GM23338 (cell line): ENCODE measurements at regions not wholly inside any gene's neighbourhood (a gene's known extent, or its start where the extent isn't known, plus 50 kb on each side); places are given as distances from the start of the nearest gene placed in this dataset.

Source experiments
- ATAC-seq: fragments of 200-7000 bp; cut with Tn5 transposase; 3 replicates; pipeline ENCODE4 v1.9.1; 2020
- DNase-seq: peaks from one replicate; pipeline ENCODE4 v3.0.0-alpha.2; 2015; ENCODE audit warnings: low spot score
- H2AFZ ChIP-seq: fragments of 200-600 bp; sonication (generic); 2 replicates; pipeline ENCODE4 v1.8.0; 2016; ENCODE audit warnings: antibody characterized with exemption, mild to moderate bottlenecking, moderate library complexity
- H3F3A ChIP-seq: fragments of 200-600 bp; sonication (generic); replicated peaks from 2 replicates; pipeline ENCODE4 v1.8.0; 2017; ENCODE audit warnings: antibody characterized with exemption, mixed run types, low read depth
- H3K27ac ChIP-seq: fragments of 200-600 bp; sonication (generic); 2 replicates; pipeline ENCODE4 v1.6.1; 2016; ENCODE audit warnings: low read depth
- H3K27me3 ChIP-seq: fragments of 200-600 bp; sonication (generic); 2 replicates; pipeline ENCODE4 v1.8.0; 2016; ENCODE audit warnings: mild to moderate bottlenecking, mixed run types, moderate library complexity; ENCODE audit not compliant: insufficient read depth
- H3K36me3 ChIP-seq: fragments of 200-600 bp; sonication (generic); 2 replicates; pipeline ENCODE4 v1.8.0; 2016; ENCODE audit warnings: mild to moderate bottlenecking; ENCODE audit not compliant: insufficient read depth
- H3K4me1 ChIP-seq: fragments of 200-600 bp; sonication (generic); 2 replicates; pipeline ENCODE4 v1.8.0; 2016; ENCODE audit warnings: mild to moderate bottlenecking, moderate library complexity; ENCODE audit not compliant: insufficient read depth
- H3K4me2 ChIP-seq: fragments of 200-600 bp; sonication (generic); 2 replicates; pipeline ENCODE4 v1.7.1; 2017; ENCODE audit warnings: mixed run types
- H3K4me3 ChIP-seq: fragments of 200-600 bp; sonication (generic); 2 replicates; pipeline ENCODE4 v1.6.1; 2016; ENCODE audit warnings: mixed run types
- H3K79me2 ChIP-seq: fragments of 200-600 bp; sonication (generic); replicated peaks from 2 replicates; pipeline ENCODE4 v1.8.0; 2017; ENCODE audit warnings: mild to moderate bottlenecking; ENCODE audit not compliant: insufficient read depth
- H3K9me2 ChIP-seq: fragments of 200-600 bp; sonication (generic); 2 replicates; pipeline ENCODE4 v1.8.0; 2017; ENCODE audit not compliant: insufficient read depth
- H4K20me1 ChIP-seq: fragments of 200-600 bp; sonication (generic); replicated peaks from 2 replicates; pipeline ENCODE4 v1.8.0; 2017; ENCODE audit warnings: mild to moderate bottlenecking; ENCODE audit not compliant: insufficient read depth
- H3K27ac Mint-ChIP-seq: 2 replicates; pipeline ENCODE4 v1.8.0; 2020; ENCODE audit warnings: inconsistent platforms, mild to moderate bottlenecking, moderate library complexity, mixed read lengths
- H3K27me3 Mint-ChIP-seq: 3 replicates; pipeline ENCODE4 v1.8.0; 2022; ENCODE audit warnings: low read depth, mild to moderate bottlenecking, moderate library complexity, mixed read lengths, inconsistent platforms; ENCODE audit not compliant: insufficient read depth, poor library complexity
- H3K36me3 Mint-ChIP-seq: 3 replicates; pipeline ENCODE4 v1.8.0; 2021; ENCODE audit warnings: low read depth, mild to moderate bottlenecking, inconsistent platforms, moderate library complexity, mixed read lengths
- H3K4me1 Mint-ChIP-seq: 3 replicates; pipeline ENCODE4 v1.8.0; 2020; ENCODE audit warnings: mild to moderate bottlenecking, inconsistent platforms, mixed read lengths
- H3K4me3 Mint-ChIP-seq: 3 replicates; pipeline ENCODE4 v1.8.0; 2021; ENCODE audit warnings: moderate library complexity, mild to moderate bottlenecking, inconsistent platforms, mixed read lengths
- H3K9me3 Mint-ChIP-seq: 3 replicates; pipeline ENCODE4 v1.8.0; 2020; ENCODE audit warnings: moderate library complexity, mild to moderate bottlenecking, inconsistent platforms, mixed read lengths
- CREB1 ChIP-seq: fragments of 250-450 bp; sonication (Bioruptor Pico); IDR thresholded peaks from 2 replicates; pipeline ENCODE4 v1.5.0; 2020; ENCODE audit warnings: low read depth, mild to moderate bottlenecking, moderate library complexity
- EZH2 ChIP-seq: fragments of 200-600 bp; sonication (generic); IDR thresholded peaks from one replicate; pipeline ENCODE4 v1.8.0; 2017; ENCODE audit warnings: antibody characterized with exemption, mild to moderate bottlenecking, low read depth; ENCODE audit not compliant: unreplicated experiment
- EZH2phosphoT487 ChIP-seq: fragments of 200-600 bp; sonication (generic); IDR thresholded peaks from one replicate; pipeline ENCODE4 v1.8.1; 2018; ENCODE audit warnings: antibody characterized with exemption; ENCODE audit not compliant: unreplicated experiment
- JUNB ChIP-seq: IDR thresholded peaks from one replicate; pipeline ENCODE4 v1.6.1; 2016; ENCODE audit warnings: antibody characterized with exemption; ENCODE audit not compliant: unreplicated experiment
- NANOG ChIP-seq: IDR thresholded peaks from 2 replicates; pipeline ENCODE4 v1.6.1; 2016; ENCODE audit warnings: antibody characterized with exemption, borderline replicate concordance
- POLR2AphosphoS5 ChIP-seq: IDR thresholded peaks from 2 replicates; pipeline ENCODE4 v1.6.1; 2016; ENCODE audit warnings: antibody characterized with exemption, low read depth
- ZNF114 ChIP-seq: fragments of 250-450 bp; sonication (Bioruptor Pico); IDR thresholded peaks from 2 replicates; pipeline ENCODE4 v1.5.0; 2020; ENCODE audit warnings: mild to moderate bottlenecking, moderate library complexity
- ZNF331 ChIP-seq: fragments of 250-450 bp; sonication (Bioruptor Pico); IDR thresholded peaks from 2 replicates; pipeline ENCODE4 v1.5.0; 2020; ENCODE audit warnings: low read depth, mild to moderate bottlenecking, moderate library complexity
- TF ChIP-seq, protein P1 (sequence below): IDR thresholded peaks from one replicate; pipeline ENCODE4 v1.6.1; 2018; ENCODE audit warnings: antibody characterized with exemption; ENCODE audit not compliant: unreplicated experiment
- TF ChIP-seq, protein P2 (sequence below): IDR thresholded peaks from 2 replicates; pipeline ENCODE4 v1.6.1; 2016; ENCODE audit warnings: antibody characterized with exemption
- TF ChIP-seq, protein P3 (sequence below), 2 experiments: fragments of 200-600 bp in 1 of 2; sonication (generic) in 1 of 2; conservative IDR thresholded peaks; 2 replicates each; pipeline versions ENCODE4 v1.5.1 to v1.6.1; 2016 to 2017; ENCODE audit warnings: antibody characterized with exemption in 2 of 2, low read depth in 2 of 2, mild to moderate bottlenecking in 2 of 2, moderate library complexity in 1 of 2

DNA sequence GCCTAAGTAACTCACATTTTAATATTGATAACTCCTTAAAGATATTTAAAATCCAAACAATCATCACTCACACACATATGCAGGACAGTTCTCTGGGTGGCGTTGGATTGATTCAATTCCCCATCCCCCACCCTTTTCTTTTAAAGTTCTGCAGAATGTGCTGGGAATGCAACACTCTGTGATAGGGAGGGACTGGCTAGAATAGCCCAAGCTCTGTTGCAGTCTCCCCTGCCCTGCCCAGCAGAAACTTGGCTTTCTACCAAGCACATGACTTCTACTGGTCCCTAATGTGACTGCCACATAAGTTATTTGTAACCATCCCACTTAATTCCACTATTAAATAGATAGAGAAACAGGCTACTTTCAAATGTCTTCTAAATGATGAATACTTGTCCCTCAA, 55.2 kb downstream of the TWIST1 start:
- H3K36me3 Mint-ChIP-seq, result no peaks in the 10 kb centered on the region

DNA sequence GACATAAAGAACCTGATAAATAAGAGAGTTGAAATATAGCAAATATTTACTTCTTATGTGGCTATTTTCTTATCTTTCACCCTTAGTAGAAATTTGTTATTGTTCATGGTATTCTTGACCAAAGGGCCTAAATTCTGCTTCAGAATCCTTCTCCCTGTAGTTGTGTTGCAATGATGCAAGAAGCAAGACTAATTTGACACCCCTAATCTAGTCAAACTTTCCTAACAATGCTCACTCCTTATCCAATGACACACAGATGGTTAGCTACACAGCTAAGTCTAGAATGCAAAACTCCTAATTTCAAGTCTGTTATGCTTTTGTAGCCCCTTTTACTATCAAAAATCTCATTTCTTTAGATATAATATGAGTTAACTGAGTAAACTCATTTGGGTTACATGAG, 56.1 kb downstream of the TWIST1 start:
- Mint-ChIP-seq H3K4me1 (peaks cover 4% of the 10 kb centered on the region), H3K36me3 (no peaks in the 10 kb centered on the region), H3K4me3 (no peak overlapping the region), H3K27me3 (no peaks in the 10 kb centered on the region), H3K9me3 (no peaks in the 10 kb centered on the region), H3K27ac (no peak overlapping the region)
- no peaks in the 10 kb centered on the region for H3F3A ChIP-seq
- no peaks in the 10 kb centered on the region for H3K27me3 ChIP-seq
- no peaks in the 10 kb centered on the region for H3K36me3 ChIP-seq
- no peak for DNase-seq
- H3K4me1 ChIP-seq, result no peaks in the 10 kb centered on the region
- H3K9me2 ChIP-seq, result no peaks in the 10 kb centered on the region
- H3K4me2 ChIP-seq, result no peak overlapping the region
- ATAC-seq, result no peak
- H4K20me1 ChIP-seq, result no peaks in the 10 kb centered on the region
- H2AFZ ChIP-seq, result no peak overlapping the region
- no peak overlapping the region for H3K27ac ChIP-seq
- no peak overlapping the region for H3K4me3 ChIP-seq
- H3K79me2 ChIP-seq, result no peaks in the 10 kb centered on the region
- TF ChIP-seq, protein P1, sequence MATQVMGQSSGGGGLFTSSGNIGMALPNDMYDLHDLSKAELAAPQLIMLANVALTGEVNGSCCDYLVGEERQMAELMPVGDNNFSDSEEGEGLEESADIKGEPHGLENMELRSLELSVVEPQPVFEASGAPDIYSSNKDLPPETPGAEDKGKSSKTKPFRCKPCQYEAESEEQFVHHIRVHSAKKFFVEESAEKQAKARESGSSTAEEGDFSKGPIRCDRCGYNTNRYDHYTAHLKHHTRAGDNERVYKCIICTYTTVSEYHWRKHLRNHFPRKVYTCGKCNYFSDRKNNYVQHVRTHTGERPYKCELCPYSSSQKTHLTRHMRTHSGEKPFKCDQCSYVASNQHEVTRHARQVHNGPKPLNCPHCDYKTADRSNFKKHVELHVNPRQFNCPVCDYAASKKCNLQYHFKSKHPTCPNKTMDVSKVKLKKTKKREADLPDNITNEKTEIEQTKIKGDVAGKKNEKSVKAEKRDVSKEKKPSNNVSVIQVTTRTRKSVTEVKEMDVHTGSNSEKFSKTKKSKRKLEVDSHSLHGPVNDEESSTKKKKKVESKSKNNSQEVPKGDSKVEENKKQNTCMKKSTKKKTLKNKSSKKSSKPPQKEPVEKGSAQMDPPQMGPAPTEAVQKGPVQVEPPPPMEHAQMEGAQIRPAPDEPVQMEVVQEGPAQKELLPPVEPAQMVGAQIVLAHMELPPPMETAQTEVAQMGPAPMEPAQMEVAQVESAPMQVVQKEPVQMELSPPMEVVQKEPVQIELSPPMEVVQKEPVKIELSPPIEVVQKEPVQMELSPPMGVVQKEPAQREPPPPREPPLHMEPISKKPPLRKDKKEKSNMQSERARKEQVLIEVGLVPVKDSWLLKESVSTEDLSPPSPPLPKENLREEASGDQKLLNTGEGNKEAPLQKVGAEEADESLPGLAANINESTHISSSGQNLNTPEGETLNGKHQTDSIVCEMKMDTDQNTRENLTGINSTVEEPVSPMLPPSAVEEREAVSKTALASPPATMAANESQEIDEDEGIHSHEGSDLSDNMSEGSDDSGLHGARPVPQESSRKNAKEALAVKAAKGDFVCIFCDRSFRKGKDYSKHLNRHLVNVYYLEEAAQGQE, result no peak
- TF ChIP-seq, protein P2, sequence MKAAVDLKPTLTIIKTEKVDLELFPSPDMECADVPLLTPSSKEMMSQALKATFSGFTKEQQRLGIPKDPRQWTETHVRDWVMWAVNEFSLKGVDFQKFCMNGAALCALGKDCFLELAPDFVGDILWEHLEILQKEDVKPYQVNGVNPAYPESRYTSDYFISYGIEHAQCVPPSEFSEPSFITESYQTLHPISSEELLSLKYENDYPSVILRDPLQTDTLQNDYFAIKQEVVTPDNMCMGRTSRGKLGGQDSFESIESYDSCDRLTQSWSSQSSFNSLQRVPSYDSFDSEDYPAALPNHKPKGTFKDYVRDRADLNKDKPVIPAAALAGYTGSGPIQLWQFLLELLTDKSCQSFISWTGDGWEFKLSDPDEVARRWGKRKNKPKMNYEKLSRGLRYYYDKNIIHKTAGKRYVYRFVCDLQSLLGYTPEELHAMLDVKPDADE, result no peak
- TF ChIP-seq POLR2AphosphoS5 (no peak), ZNF114 (CRISPR knock-in tag) (no peak), CREB1 (CRISPR knock-in tag) (no peak), ZNF331 (CRISPR knock-in tag) (no peak), JUNB (no peak), EZH2phosphoT487 (no peak), NANOG (no peak), EZH2 (no peak)
- TF ChIP-seq, protein P3, sequence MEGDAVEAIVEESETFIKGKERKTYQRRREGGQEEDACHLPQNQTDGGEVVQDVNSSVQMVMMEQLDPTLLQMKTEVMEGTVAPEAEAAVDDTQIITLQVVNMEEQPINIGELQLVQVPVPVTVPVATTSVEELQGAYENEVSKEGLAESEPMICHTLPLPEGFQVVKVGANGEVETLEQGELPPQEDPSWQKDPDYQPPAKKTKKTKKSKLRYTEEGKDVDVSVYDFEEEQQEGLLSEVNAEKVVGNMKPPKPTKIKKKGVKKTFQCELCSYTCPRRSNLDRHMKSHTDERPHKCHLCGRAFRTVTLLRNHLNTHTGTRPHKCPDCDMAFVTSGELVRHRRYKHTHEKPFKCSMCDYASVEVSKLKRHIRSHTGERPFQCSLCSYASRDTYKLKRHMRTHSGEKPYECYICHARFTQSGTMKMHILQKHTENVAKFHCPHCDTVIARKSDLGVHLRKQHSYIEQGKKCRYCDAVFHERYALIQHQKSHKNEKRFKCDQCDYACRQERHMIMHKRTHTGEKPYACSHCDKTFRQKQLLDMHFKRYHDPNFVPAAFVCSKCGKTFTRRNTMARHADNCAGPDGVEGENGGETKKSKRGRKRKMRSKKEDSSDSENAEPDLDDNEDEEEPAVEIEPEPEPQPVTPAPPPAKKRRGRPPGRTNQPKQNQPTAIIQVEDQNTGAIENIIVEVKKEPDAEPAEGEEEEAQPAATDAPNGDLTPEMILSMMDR (conservative IDR thresholded peaks at IDR 0.05; ENCODE audit: low read depth in 2 of 2), result no peak

More for the DNA sequence above, 55.2 kb downstream of the TWIST1 start:
- H3K4me3 ChIP-seq, result no peak overlapping the region
- no peaks in the 10 kb centered on the region for H3K9me2 ChIP-seq
- no peaks in the 10 kb centered on the region for H3F3A ChIP-seq
- H4K20me1 ChIP-seq, result no peaks in the 10 kb centered on the region
- no peaks in the 10 kb centered on the region for H3K79me2 ChIP-seq
- Mint-ChIP-seq H3K9me3 (no peaks in the 10 kb centered on the region), H3K27ac (no peak overlapping the region), H3K4me3 (no peak overlapping the region), H3K27me3 (no peaks in the 10 kb centered on the region), H3K4me1 (peaks cover 4% of the 10 kb centered on the region)
- H3K36me3 ChIP-seq, result no peaks in the 10 kb centered on the region
- ATAC-seq, result peak; percentile 50
- DNase-seq, result peak; percentile 51
- H3K4me1 ChIP-seq, result no peaks in the 10 kb centered on the region
- H3K27me3 ChIP-seq, result no peaks in the 10 kb centered on the region
- H3K4me2 ChIP-seq, result no peak overlapping the region
- no peak overlapping the region for H2AFZ ChIP-seq
- TF ChIP-seq, protein P3 (conservative IDR thresholded peaks at IDR 0.05; ENCODE audit: low read depth in 2 of 2), result no peak
- no peak overlapping the region for H3K27ac ChIP-seq
